Astrocyte (in vitro differentiated cells and primary cell): ENCODE measurements at regions not wholly inside any gene's neighbourhood (a gene's known extent, or its start where the extent isn't known, plus 50 kb on each side); places are given as distances from the start of the nearest gene placed in this dataset.

Source experiments
- DNase-seq: peaks from one replicate; pipeline ENCODE4 v3.0.0-alpha.2; 2010; ENCODE audit warnings: low read depth
- FAIRE-seq: peaks from 2 replicates; lab custom pipeline; 2011; peaks lifted over from hg19 to GRCh38; lab: Jason Lieb, UNC
- H2AFZ ChIP-seq: 2 replicates; pipeline ENCODE4 v1.6.0; 2012; ENCODE audit warnings: low read depth, low read length, inconsistent platforms
- H3K27ac ChIP-seq: 2 replicates; pipeline ENCODE4 v1.5.1; 2011; ENCODE audit warnings: low read depth, low read length, inconsistent platforms
- H3K27me3 ChIP-seq: 2 replicates; pipeline ENCODE4 v1.6.0; 2011; ENCODE audit warnings: low read length, inconsistent platforms; ENCODE audit not compliant: insufficient read depth
- H3K36me3 ChIP-seq: 2 replicates; pipeline ENCODE4 v1.5.1; 2011; ENCODE audit warnings: low read length, inconsistent platforms; ENCODE audit not compliant: insufficient read depth
- H3K4me1 ChIP-seq: 2 replicates; pipeline ENCODE4 v1.5.1; 2011; ENCODE audit warnings: low read length, inconsistent platforms; ENCODE audit not compliant: insufficient read depth
- H3K4me2 ChIP-seq: 2 replicates; pipeline ENCODE4 v1.6.0; 2012; ENCODE audit warnings: low read length, inconsistent platforms
- H3K4me3 ChIP-seq: 2 replicates; pipeline ENCODE4 v1.5.1; 2011; ENCODE audit warnings: low read depth, mild to moderate bottlenecking, low read length, inconsistent platforms; ENCODE audit not compliant: insufficient read depth
- H3K79me2 ChIP-seq: 2 replicates; pipeline ENCODE4 v1.6.0; 2012; ENCODE audit warnings: mild to moderate bottlenecking, low read length, inconsistent platforms; ENCODE audit not compliant: insufficient read depth
- H3K9ac ChIP-seq: 2 replicates; pipeline ENCODE4 v1.6.0; 2012; ENCODE audit warnings: mild to moderate bottlenecking, low read length, inconsistent platforms
- H3K9me3 ChIP-seq: 2 replicates; pipeline ENCODE4 v1.5.1; 2012; ENCODE audit warnings: low read depth, mild to moderate bottlenecking, low read length, inconsistent platforms; ENCODE audit not compliant: insufficient read depth
- H4K20me1 ChIP-seq: 2 replicates; pipeline ENCODE4 v1.6.0; 2012; ENCODE audit warnings: low read length, inconsistent platforms; ENCODE audit not compliant: insufficient read depth
- H3K27ac Mint-ChIP-seq: one replicate; pipeline ENCODE4 v1.8.0; 2021; ENCODE audit warnings: mild to moderate bottlenecking, mixed read lengths; ENCODE audit not compliant: unreplicated experiment
- H3K27me3 Mint-ChIP-seq: one replicate; pipeline ENCODE4 v1.8.0; 2021; ENCODE audit warnings: low read depth, mixed read lengths; ENCODE audit not compliant: unreplicated experiment
- H3K36me3 Mint-ChIP-seq: one replicate; pipeline ENCODE4 v1.8.0; 2021; ENCODE audit warnings: low read depth, mixed read lengths; ENCODE audit not compliant: unreplicated experiment
- H3K4me1 Mint-ChIP-seq: one replicate; pipeline ENCODE4 v1.8.0; 2021; ENCODE audit warnings: low read depth, mixed read lengths; ENCODE audit not compliant: unreplicated experiment
- H3K4me3 Mint-ChIP-seq: one replicate; pipeline ENCODE4 v1.8.0; 2021; ENCODE audit warnings: mild to moderate bottlenecking, moderate library complexity, mixed read lengths; ENCODE audit not compliant: unreplicated experiment
- H3K9me3 Mint-ChIP-seq: one replicate; pipeline ENCODE4 v1.8.0; 2021; ENCODE audit warnings: mild to moderate bottlenecking, mixed read lengths; ENCODE audit not compliant: unreplicated experiment
- EZH2 ChIP-seq: IDR thresholded peaks from 2 replicates; pipeline ENCODE4 v1.6.1; 2012; ENCODE audit warnings: mild to moderate bottlenecking, low read length, inconsistent platforms; ENCODE audit not compliant: insufficient read depth
- TF ChIP-seq, protein P1 (sequence below): IDR thresholded peaks from 2 replicates; pipeline ENCODE4 v1.5.1; 2011; ENCODE audit warnings: low read depth, mild to moderate bottlenecking, inconsistent platforms, low read length, moderate library complexity; ENCODE audit not compliant: insufficient read depth

DNA sequence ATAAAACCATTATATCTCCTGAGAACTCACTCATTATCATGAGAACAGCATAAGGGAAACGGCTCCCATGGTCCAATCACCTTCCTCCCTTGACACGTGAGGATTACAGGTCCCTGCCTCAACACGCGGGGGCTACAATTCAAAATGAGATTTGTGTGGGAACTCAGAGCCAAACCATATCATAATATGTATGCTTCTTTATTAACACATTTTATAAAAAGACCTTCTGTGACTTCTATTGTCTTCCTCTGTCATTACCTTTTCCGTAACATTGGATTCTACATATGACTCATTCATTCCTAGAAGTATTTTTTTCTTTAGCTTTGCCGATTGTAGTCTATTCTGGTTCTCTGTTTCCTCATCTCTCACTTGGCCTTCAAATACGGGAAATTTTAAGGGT is 267.2 kb upstream of the ROBO1 start:
- Histone ChIP-seq H3K9ac (no peak overlapping the region), H2AFZ (no peak overlapping the region), H3K9me3 (no peaks in the 10 kb centered on the region), H3K79me2 (no peaks in the 10 kb centered on the region), H3K27me3 (no peaks in the 10 kb centered on the region), H3K36me3 (no peaks in the 10 kb centered on the region), H4K20me1 (no peaks in the 10 kb centered on the region), H3K4me3 (no peak overlapping the region), H3K4me1 (no peaks in the 10 kb centered on the region), H3K4me2 (no peak overlapping the region), H3K27ac (no peak overlapping the region)
- Mint-ChIP-seq H3K27me3 (no peaks in the 10 kb centered on the region), H3K27ac (no peak overlapping the region), H3K4me1 (no peaks in the 10 kb centered on the region), H3K4me3 (no peak overlapping the region), H3K36me3 (no peaks in the 10 kb centered on the region), H3K9me3 (no peaks in the 10 kb centered on the region)
- FAIRE-seq (no peak), DNase-seq (no peak)
- no peak for TF ChIP-seq EZH2
- TF ChIP-seq, protein P1, sequence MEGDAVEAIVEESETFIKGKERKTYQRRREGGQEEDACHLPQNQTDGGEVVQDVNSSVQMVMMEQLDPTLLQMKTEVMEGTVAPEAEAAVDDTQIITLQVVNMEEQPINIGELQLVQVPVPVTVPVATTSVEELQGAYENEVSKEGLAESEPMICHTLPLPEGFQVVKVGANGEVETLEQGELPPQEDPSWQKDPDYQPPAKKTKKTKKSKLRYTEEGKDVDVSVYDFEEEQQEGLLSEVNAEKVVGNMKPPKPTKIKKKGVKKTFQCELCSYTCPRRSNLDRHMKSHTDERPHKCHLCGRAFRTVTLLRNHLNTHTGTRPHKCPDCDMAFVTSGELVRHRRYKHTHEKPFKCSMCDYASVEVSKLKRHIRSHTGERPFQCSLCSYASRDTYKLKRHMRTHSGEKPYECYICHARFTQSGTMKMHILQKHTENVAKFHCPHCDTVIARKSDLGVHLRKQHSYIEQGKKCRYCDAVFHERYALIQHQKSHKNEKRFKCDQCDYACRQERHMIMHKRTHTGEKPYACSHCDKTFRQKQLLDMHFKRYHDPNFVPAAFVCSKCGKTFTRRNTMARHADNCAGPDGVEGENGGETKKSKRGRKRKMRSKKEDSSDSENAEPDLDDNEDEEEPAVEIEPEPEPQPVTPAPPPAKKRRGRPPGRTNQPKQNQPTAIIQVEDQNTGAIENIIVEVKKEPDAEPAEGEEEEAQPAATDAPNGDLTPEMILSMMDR, result no peak

DNA sequence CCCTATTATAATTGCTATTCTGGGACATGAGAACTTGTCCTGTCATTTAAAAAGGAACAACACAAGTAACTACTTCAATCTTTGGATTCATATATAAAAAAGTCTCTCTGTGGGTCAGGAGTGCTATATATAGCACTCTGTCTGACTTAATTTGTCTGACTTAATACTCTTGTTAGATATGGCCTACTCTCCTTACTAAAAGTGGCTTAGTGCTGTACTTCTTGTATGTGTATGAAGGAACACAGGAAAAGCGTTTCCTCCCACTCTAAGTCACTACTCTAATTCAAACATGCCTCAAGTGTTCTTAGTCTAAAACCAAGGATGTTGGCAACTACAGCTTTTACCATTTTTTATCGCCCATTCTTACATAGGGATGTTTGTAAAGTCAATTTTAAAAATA is 255.2 kb upstream of the ROBO1 start:
- peaks cover 2% of the 10 kb centered on the region for H3K4me1 Mint-ChIP-seq
- no peak overlapping the region for H3K4me3 Mint-ChIP-seq
- no peak for DNase-seq
- H3K36me3 ChIP-seq, result no peaks in the 10 kb centered on the region
- TF ChIP-seq EZH2, result no peak
- TF ChIP-seq, protein P1, result no peak
- H3K9ac ChIP-seq, result no peak overlapping the region
- no peaks in the 10 kb centered on the region for H3K4me1 ChIP-seq
- no peak overlapping the region for H2AFZ ChIP-seq
- H3K9me3 Mint-ChIP-seq, result no peaks in the 10 kb centered on the region
- no peak overlapping the region for H3K4me3 ChIP-seq
- no peaks in the 10 kb centered on the region for H4K20me1 ChIP-seq
- H3K27me3 ChIP-seq, result no peaks in the 10 kb centered on the region
- H3K4me2 ChIP-seq, result no peak overlapping the region
- H3K27ac Mint-ChIP-seq, result no peak overlapping the region
- no peak overlapping the region for H3K27ac ChIP-seq
- no peaks in the 10 kb centered on the region for H3K27me3 Mint-ChIP-seq
- no peaks in the 10 kb centered on the region for H3K9me3 ChIP-seq
- FAIRE-seq, result no peak
- no peaks in the 10 kb centered on the region for H3K79me2 ChIP-seq
- H3K36me3 Mint-ChIP-seq, result no peaks in the 10 kb centered on the region

GRCh38 chr3:80018375-80018774 is 250.6 kb upstream of the ROBO1 start:
- Histone ChIP-seq H4K20me1 (no peaks in the 10 kb centered on the region), H2AFZ (no peak overlapping the region), H3K79me2 (no peaks in the 10 kb centered on the region), H3K36me3 (no peaks in the 10 kb centered on the region), H3K27me3 (no peaks in the 10 kb centered on the region), H3K4me2 (no peak overlapping the region), H3K4me1 (no peaks in the 10 kb centered on the region), H3K4me3 (no peak overlapping the region), H3K9ac (no peak overlapping the region), H3K27ac (no peak overlapping the region), H3K9me3 (no peaks in the 10 kb centered on the region)
- TF ChIP-seq EZH2, result no peak
- TF ChIP-seq, protein P1, result no peak
- H3K27me3 Mint-ChIP-seq, result no peaks in the 10 kb centered on the region
- DNase-seq (peak; percentile 20), FAIRE-seq (no peak)
- H3K4me1 Mint-ChIP-seq, result peaks cover 2% of the 10 kb centered on the region
- H3K36me3 Mint-ChIP-seq, result no peaks in the 10 kb centered on the region
- H3K27ac Mint-ChIP-seq, result no peak overlapping the region
- no peak overlapping the region for H3K4me3 Mint-ChIP-seq
- H3K9me3 Mint-ChIP-seq, result no peaks in the 10 kb centered on the region
